Cerebellar cortex (tissue), 1 donor: ENCODE measurements at regions not wholly inside any gene's neighbourhood (a gene's known extent, or its start where the extent isn't known, plus 50 kb on each side); places are given as distances from the start of the nearest gene placed in this dataset.

Experiments used
- DNase-seq: peaks from one replicate; pipeline ENCODE4 v3.0.0-alpha.2; 2015; ENCODE audit warnings: low spot score

DNA sequence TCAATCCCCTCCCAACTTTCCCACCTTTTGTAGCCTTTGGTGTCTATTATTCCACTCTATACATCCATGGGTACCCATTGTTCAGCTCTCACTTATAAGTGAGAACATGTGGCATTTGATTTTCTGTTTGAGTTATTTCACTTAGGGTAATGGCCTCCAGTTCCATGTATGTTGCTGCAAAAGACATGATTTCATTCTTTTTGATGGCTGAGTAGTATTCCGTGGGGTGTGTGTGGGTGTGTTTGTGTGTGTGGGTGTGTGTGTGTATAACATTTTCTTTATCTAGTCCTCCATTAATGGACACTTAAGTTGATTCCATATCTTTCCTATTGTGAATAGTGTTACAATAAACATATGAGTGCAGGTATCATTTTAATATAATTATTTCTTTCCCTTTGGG is 157.5 kb upstream of the FSTL4 start:
- no peak for DNase-seq

- DNase-seq, result no peak
These were observed 151.4 kb upstream of the FSTL4 start for GRCh38 chr5:133763744-133764143.

DNA sequence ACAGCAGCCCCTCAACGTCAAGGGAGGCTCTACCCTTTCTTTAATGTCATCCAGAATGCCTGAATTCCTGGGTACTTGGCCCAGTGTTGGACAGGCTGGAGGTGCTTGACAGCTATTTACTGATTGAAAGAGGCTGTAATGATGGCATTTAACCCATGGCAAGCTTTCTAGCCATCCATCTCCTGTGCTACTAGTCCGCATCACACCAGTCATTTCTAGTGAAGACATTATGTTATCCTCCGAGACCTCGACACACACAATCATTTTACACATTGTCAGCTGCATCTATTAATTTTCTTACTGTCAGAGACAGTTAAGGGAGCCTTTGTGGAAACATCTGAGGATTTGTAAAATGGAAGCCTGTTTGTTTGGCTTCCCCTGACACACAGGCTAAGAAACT is 149.3 kb upstream of the FSTL4 start:
- DNase-seq, result no peak

GRCh38 chr5:133760532-133760931 is 148.2 kb upstream of the FSTL4 start:
- no peak for DNase-seq

GRCh38 chr5:133758641-133759040 is 146.3 kb upstream of the FSTL4 start:
- DNase-seq, result no peak

GRCh38 chr5:133757396-133757945 is 145.1 kb upstream of the FSTL4 start:
- no peak for DNase-seq

DNA sequence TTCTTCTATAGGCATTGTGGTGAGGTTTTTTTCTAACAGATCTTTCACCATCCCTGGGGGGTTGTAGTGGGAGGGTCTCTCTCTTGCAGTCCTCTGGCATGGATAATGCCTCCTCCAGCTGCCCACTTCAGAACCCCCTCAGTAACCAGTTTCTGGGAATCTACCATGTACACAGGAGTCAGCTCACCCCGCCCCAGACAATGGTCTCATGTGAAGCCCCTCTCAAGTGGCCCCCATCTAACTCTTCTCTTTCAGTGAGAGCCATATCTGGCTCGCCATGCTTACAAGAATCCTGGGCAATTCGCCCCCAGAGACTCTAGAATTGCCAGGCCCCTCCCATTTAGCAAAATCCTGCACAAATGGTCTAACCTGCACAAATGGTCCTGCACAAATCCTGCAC is 144.4 kb upstream of the FSTL4 start:
- DNase-seq, result no peak

DNA sequence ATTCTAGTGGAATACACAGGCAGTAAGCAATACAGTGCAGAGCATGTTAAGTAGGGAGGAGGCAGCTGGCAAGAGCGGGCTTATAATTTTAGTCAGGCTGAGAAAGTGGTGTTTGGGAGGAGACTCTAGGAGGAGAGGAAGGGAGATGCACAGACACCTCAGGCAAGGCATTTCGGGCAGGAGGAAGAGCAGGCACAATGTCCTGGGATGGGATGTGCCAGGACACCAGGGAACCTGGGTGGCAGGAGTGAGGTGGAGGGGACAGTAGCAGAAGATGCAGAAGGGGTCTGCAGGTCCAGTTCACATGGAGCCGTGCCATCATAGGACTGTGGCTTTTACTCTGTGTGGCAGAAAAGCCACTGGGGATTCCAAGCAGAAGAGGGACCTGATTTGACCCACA is 143.7 kb upstream of the FSTL4 start:
- no peak for DNase-seq

- DNase-seq, result peak; percentile 26
These were observed 142.3 kb upstream of the FSTL4 start for GRCh38 chr5:133754575-133755169.

DNA sequence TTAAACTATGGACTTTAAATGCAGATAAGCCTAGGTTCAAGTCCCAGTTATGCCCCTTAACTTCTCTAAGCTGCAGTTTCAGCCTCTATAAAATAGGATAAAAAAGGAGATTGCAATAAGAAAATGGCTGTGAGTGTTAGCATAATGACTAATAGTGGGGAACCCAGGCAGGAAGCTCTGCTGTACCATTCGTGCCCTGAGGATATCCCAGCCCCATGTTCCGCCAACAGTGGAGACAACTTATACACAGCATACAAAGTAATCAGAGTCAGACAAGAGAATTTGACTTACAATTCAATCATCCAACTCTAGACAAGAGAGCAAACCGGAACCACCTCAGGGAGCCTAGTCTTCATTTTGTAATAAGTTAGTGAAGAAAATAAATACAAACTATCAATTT is 141.5 kb upstream of the FSTL4 start:
- no peak for DNase-seq

GRCh38 chr5:133751846-133752245 is 139.5 kb upstream of the FSTL4 start:
- DNase-seq, result no peak

DNA sequence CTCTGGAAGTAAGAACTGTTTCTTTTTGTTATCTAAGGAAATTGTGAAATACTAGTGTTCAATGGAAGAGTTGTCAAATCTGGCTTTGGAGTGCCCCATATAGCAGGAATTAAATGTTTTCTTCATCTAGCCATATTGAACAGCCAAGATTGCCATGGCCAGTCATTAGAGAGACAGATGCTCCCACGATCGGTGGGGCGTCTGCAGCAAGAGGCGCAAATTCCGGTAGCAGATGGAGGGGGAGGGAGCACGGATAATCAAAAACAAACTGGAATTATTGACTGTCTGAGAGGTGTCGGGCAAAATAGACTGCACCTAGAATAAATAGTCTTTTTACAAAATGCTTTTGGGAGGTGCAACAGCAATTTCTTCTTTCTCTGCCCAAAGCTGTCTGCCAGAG is 139.1 kb upstream of the FSTL4 start:
- no peak for DNase-seq

GRCh38 chr5:133750856-133751255 is 138.5 kb upstream of the FSTL4 start:
- no peak for DNase-seq

DNA sequence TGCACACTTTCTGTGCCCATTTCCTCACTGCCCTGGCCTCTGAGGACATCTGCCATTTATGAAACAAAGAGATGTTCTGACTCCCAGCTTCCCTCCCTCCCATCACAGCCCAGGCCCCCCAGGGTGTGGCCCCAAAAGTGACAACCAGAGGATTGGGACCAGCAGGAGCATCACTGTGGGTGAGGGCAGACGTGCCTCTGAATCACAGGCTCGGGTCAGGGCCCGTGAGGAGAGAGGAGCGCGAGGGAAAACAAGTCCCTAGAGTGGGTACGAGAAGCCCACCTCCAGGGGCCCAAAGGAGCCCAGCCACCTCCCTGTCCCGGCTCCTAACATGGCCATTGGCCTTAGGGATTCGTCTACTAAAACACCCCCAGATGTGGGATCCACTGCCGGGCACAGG is 138.0 kb upstream of the FSTL4 start:
- DNase-seq, result no peak

GRCh38 chr5:133749331-133749985 is 137.1 kb upstream of the FSTL4 start:
- DNase-seq, result no peak

- DNase-seq, result no peak
These were observed 134.5 kb upstream of the FSTL4 start for GRCh38 chr5:133746834-133747233.

- DNase-seq, result no peak
These were observed 132.6 kb upstream of the FSTL4 start for GRCh38 chr5:133744960-133745308.

DNA sequence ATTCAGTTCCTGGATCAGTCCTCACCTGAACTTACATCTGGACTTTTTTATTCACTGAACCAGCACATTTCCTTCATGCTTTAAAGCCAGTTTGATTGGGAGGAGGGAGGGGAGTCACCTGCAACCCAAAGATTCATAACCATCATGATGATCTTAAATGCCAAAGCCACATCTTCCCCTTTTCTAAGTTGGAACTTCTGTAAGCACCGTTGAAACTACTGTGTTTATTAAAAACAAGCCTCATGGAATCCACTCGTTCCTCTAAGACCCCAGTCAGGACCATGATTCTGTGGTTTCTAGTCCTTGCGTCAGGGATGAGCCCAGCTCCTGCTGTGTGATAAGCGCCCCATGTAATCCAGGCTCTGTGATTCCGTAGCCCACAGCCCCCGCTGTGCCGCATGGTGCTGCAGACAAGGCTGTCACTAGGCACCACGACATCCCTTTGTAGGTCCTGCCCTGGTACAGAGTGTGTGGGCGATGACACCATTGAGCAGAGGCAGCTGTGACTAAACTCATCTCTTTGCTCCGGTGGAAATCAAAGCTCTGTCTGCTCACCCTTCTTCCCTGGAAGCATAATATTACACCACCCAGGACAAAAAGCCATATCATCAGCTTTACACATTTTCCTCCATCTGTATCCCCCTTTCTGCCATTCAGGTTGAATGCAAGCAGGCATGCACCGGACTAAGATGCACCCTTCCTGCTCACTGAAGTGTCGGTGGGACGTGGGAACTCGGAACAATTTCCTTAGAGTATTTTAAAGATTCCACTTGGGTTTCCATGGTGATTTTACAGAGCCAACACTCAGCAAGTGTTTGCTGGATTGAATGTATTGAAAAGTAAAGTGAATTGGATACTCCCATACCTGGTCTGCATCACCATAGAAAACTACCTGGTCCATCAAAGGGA is 132.0 kb upstream of the FSTL4 start:
- DNase-seq, result no peak

GRCh38 chr5:133742431-133742988 is 130.2 kb upstream of the FSTL4 start:
- DNase-seq, result no peak

GRCh38 chr5:133741818-133742355 is 129.5 kb upstream of the FSTL4 start:
- no peak for DNase-seq

DNA sequence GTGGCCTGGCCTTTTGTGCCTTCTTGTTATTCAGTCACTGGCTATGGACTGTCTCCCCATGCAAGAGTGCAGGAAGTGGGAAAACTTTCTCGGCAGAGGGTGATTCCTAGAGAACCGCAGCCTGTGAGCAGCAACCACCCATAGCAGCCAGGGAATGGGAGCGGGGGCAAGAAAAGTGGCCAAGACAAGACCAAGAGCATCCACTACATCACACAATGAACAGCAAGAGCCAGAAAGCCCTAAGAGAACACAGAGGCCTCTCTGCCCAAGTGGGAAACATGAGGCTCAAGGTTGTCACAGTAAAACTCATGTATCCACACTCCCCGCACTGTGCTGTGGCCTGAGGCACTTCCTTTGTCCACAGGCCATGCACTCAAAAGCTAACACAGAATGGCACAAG is 129.1 kb upstream of the FSTL4 start:
- DNase-seq, result no peak

DNA sequence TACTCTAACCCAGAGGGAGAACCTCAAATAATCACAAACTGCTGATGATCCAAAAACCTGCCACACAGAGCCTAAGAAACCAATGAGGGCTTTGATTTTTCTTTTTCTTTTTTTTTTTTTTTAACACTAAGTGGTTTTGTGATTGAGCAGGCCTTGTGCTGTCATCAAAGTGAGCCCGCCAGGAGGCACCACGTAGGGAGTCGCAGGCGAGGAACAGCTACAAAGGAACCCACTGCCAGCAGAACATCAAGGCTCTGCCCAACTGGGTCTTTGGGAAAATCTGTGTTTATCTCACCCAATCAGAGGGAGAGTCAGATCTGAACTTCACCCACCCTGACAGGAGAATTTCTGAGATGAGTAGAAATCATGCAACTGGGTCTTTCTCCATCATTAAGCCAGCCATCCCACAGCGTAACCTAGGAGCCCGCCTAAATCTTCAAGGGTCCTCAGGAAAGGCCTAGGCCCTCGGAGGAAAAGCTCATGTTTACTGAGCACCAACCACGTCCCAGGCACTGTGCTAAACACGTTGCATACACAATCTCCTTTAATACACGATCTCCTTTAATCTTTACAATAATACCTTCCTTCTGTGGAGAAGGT is 126.9 kb upstream of the FSTL4 start:
- no peak for DNase-seq
